H1 (cell line): ENCODE measurements at regions not wholly inside any gene's neighbourhood (a gene's known extent, or its start where the extent isn't known, plus 50 kb on each side); places are given as distances from the start of the nearest gene placed in this dataset.

Source experiments
- CTCF ChIA-PET: fragments of 300-600 bp; sonication (Branson Sonifier 250); formaldehyde crosslinking; loops from one replicate; lab custom pipeline; 2021; ENCODE audit not compliant: partially characterized antibody; lab: Charles Lee
- POLR2A ChIA-PET: fragments of 300-600 bp; sonication (Branson Sonifier 250); formaldehyde crosslinking; loops from one replicate; lab custom pipeline; 2021; ENCODE audit warnings: inconsistent platforms; ENCODE audit not compliant: partially characterized antibody; lab: Charles Lee
- DNase-seq, 2 experiments: peaks; one replicate each; pipeline versions ENCODE4 v3.0.0 to v3.0.0-alpha.2; 2010 to 2022; ENCODE audit warnings: low spot score in 2 of 2, low read depth in 1 of 2, mixed read lengths in 1 of 2
- FAIRE-seq: peaks from 2 replicates; lab custom pipeline; 2011; peaks lifted over from hg19 to GRCh38; lab: Jason Lieb, UNC
- H2AFZ ChIP-seq: 2 replicates; pipeline ENCODE4 v1.8.1; 2012; ENCODE audit warnings: low read length, inconsistent platforms
- H2AK5ac ChIP-seq: 2 replicates; pipeline ENCODE4 v1.6.1; 2013; ENCODE audit warnings: low read depth, low read length
- H2BK120ac ChIP-seq: replicated peaks from 2 replicates; pipeline ENCODE3; 2013; ENCODE audit warnings: low read depth, low read length, inconsistent platforms
- H2BK12ac ChIP-seq: 2 replicates; pipeline ENCODE4 v1.6.1; 2013; ENCODE audit warnings: low read depth, low read length
- H2BK15ac ChIP-seq: 2 replicates; pipeline ENCODE4 v1.6.1; 2013; ENCODE audit warnings: low read length
- H2BK20ac ChIP-seq: 2 replicates; pipeline ENCODE4 v1.6.1; 2013; ENCODE audit warnings: low read length
- H2BK5ac ChIP-seq: 2 replicates; pipeline ENCODE4 v1.6.1; 2013; ENCODE audit warnings: low read depth, low read length
- H3K14ac ChIP-seq: 2 replicates; pipeline ENCODE4 v1.6.1; 2013; ENCODE audit warnings: inconsistent platforms; ENCODE audit not compliant: insufficient read length
- H3K18ac ChIP-seq: 2 replicates; pipeline ENCODE4 v1.6.1; 2013; ENCODE audit warnings: low read length; ENCODE audit errors: extremely low read depth
- H3K23ac ChIP-seq: 2 replicates; pipeline ENCODE4 v1.6.1; 2013; ENCODE audit warnings: inconsistent platforms; ENCODE audit not compliant: insufficient read length
- H3K23me2 ChIP-seq: 2 replicates; pipeline ENCODE4 v1.6.1; 2013; ENCODE audit warnings: low read depth, low read length
- H3K27ac ChIP-seq: 2 replicates; pipeline ENCODE4 v1.6.1; 2011; ENCODE audit warnings: low read depth, low read length, inconsistent platforms
- H3K27me3 ChIP-seq, 4 experiments: replicated peaks in 1 of 4; 1 replicate in 1 of 4; 2 replicates in 3 of 4; pipeline versions ENCODE4 v1.6.1 to v1.8.1; 2011 to 2013; ENCODE audit warnings: low read length in 3 of 4, mild to moderate bottlenecking in 3 of 4, inconsistent platforms in 2 of 4, mixed read lengths in 2 of 4, moderate library complexity in 1 of 4; ENCODE audit not compliant: control insufficient read depth in 3 of 4, insufficient read depth in 3 of 4; ENCODE audit errors: extremely low read depth in 1 of 4
- H3K36me3 ChIP-seq, 4 experiments: 2 replicates each; pipeline versions ENCODE4 v1.6.1 to v1.8.1; 2011 to 2013; ENCODE audit warnings: mild to moderate bottlenecking in 4 of 4, low read length in 3 of 4, moderate library complexity in 2 of 4, control low read depth in 1 of 4, inconsistent platforms in 1 of 4; ENCODE audit not compliant: insufficient read depth in 4 of 4, control insufficient read depth in 2 of 4
- H3K4ac ChIP-seq: replicated peaks from 2 replicates; pipeline ENCODE3; 2013; ENCODE audit warnings: low read length, low read depth, mixed read lengths, inconsistent platforms; ENCODE audit not compliant: insufficient read length
- H3K4me1 ChIP-seq, 4 experiments: replicated peaks in 1 of 4; 1 replicate in 1 of 4; 2 replicates in 3 of 4; pipeline versions ENCODE4 v1.6.1 to v1.8.1; 2011 to 2013; ENCODE audit warnings: low read length in 3 of 4, inconsistent platforms in 2 of 4, mixed read lengths in 1 of 4; ENCODE audit not compliant: insufficient read depth in 4 of 4, control insufficient read depth in 3 of 4
- H3K4me2 ChIP-seq, 2 experiments: 2 replicates each; pipeline versions ENCODE4 v1.6.1 to v1.8.1; 2011 to 2013; ENCODE audit warnings: low read depth in 2 of 2, low read length in 2 of 2, control low read depth in 1 of 2, inconsistent platforms in 1 of 2, mild to moderate bottlenecking in 1 of 2; ENCODE audit not compliant: insufficient read depth in 1 of 2
- H3K4me3 ChIP-seq, 4 experiments: fragments of 200-600, 300-600 bp in 1 of 4; sonication (generic), shearing (Covaris generic), sonication (Bioruptor Twin) in 1 of 4; 2 replicates each; pipeline versions ENCODE4 v1.5.1 to v1.8.1; 2011 to 2016; ENCODE audit warnings: low read length in 4 of 4, low read depth in 3 of 4, control low read depth in 2 of 4, inconsistent platforms in 2 of 4, mild to moderate bottlenecking in 2 of 4, mixed read lengths in 1 of 4, moderate library complexity in 1 of 4; ENCODE audit not compliant: insufficient read depth in 2 of 4; ENCODE audit errors: extremely low read depth in 1 of 4
- H3K56ac ChIP-seq: replicated peaks from 2 replicates; pipeline ENCODE3; 2013; ENCODE audit warnings: low read depth, mild to moderate bottlenecking, mixed read lengths, low read length, inconsistent platforms; ENCODE audit not compliant: insufficient read length
- H3K79me1 ChIP-seq: 2 replicates; pipeline ENCODE4 v1.6.1; 2013; ENCODE audit warnings: low read depth, low read length, control low read depth
- H3K79me2 ChIP-seq, 2 experiments: 2 replicates each; pipeline versions ENCODE4 v1.6.1 to v1.8.1; 2012 to 2013; ENCODE audit warnings: low read length in 2 of 2, mild to moderate bottlenecking in 2 of 2, inconsistent platforms in 1 of 2; ENCODE audit not compliant: insufficient read depth in 2 of 2, control insufficient read depth in 1 of 2
- H3K9ac ChIP-seq, 4 experiments: replicated peaks in 1 of 4; 1 replicate in 1 of 4; 2 replicates in 3 of 4; pipeline versions ENCODE4 v1.6.1 to v1.8.1; 2011 to 2013; ENCODE audit warnings: low read depth in 3 of 4, low read length in 3 of 4, control low read depth in 2 of 4, mild to moderate bottlenecking in 2 of 4, moderate library complexity in 2 of 4, inconsistent platforms in 1 of 4; ENCODE audit errors: extremely low read depth in 1 of 4
- H3K9me3 ChIP-seq, 2 experiments: 2 replicates each; pipeline versions ENCODE4 v1.6.1 to v1.8.1; 2012 to 2013; ENCODE audit warnings: mild to moderate bottlenecking in 2 of 2, moderate library complexity in 2 of 2, control low read depth in 1 of 2, inconsistent platforms in 1 of 2, low read depth in 1 of 2, low read length in 1 of 2, mixed read lengths in 1 of 2; ENCODE audit not compliant: insufficient read depth in 2 of 2
- H4K20me1 ChIP-seq, 2 experiments: replicated peaks in 1 of 2; 2 replicates each; pipeline versions ENCODE3 to v1.8.1; 2011 to 2013; ENCODE audit warnings: inconsistent platforms in 2 of 2, low read length in 2 of 2, mild to moderate bottlenecking in 1 of 2; ENCODE audit not compliant: insufficient read depth in 2 of 2, control insufficient read depth in 1 of 2
- H4K5ac ChIP-seq: 2 replicates; pipeline ENCODE4 v1.6.1; 2013; ENCODE audit warnings: low read length, low read depth, mixed read lengths, inconsistent platforms; ENCODE audit not compliant: insufficient read length
- H4K8ac ChIP-seq: 2 replicates; pipeline ENCODE4 v1.8.0; 2013; ENCODE audit warnings: mild to moderate bottlenecking, moderate library complexity, low read length, inconsistent platforms; ENCODE audit not compliant: insufficient read depth; ENCODE audit errors: extremely low read depth
- H4K91ac ChIP-seq: replicated peaks from 2 replicates; pipeline ENCODE3; 2013; ENCODE audit warnings: low read length, mixed read lengths, inconsistent platforms; ENCODE audit not compliant: insufficient read length
- BRCA1 ChIP-seq: IDR thresholded peaks from 2 replicates; pipeline ENCODE4 v1.6.1; 2012; ENCODE audit warnings: low read depth, low read length, improper control_type of control experiment
- GABPA ChIP-seq: IDR thresholded peaks from 2 replicates; pipeline ENCODE4 v1.6.1; 2011; ENCODE audit warnings: mild to moderate bottlenecking, low read length, moderate library complexity, borderline replicate concordance; ENCODE audit not compliant: insufficient read depth
- HDAC2 ChIP-seq, 2 experiments: fragments of 300-600 bp in 1 of 2; sonication (generic) in 1 of 2; IDR thresholded peaks; 2 replicates each; pipeline ENCODE4 v1.6.1; 2011 to 2012; ENCODE audit warnings: low read depth in 2 of 2, low read length in 2 of 2, mild to moderate bottlenecking in 2 of 2, moderate library complexity in 2 of 2, borderline replicate concordance in 1 of 2, inconsistent platforms in 1 of 2
- JUND ChIP-seq: IDR thresholded peaks from 2 replicates; pipeline ENCODE4 v1.6.1; 2011; ENCODE audit warnings: mild to moderate bottlenecking, improper control_type of control experiment, low read length
- RBBP5 ChIP-seq: IDR thresholded peaks from 2 replicates; pipeline ENCODE4 v1.7.1; 2012; ENCODE audit warnings: low read depth, mild to moderate bottlenecking, inconsistent platforms, low read length, moderate library complexity, borderline replicate concordance
- RNF2 ChIP-seq: fragments of 200-900, 300-1000 bp; sonication (generic); IDR thresholded peaks from 2 replicates; pipeline ENCODE4 v1.7.1; 2016; ENCODE audit warnings: borderline replicate concordance, low read depth, mild to moderate bottlenecking, antibody characterized with exemption, low read length; ENCODE audit not compliant: poor library complexity, severe bottlenecking; ENCODE audit errors: missing control alignments
- SAP30 ChIP-seq: fragments of 300-600 bp; sonication (generic); IDR thresholded peaks from 2 replicates; pipeline ENCODE4 v1.7.1; 2012; ENCODE audit warnings: low read length, moderate library complexity, mild to moderate bottlenecking, inconsistent platforms; ENCODE audit not compliant: insufficient read depth, insufficient replicate concordance
- TAF1 ChIP-seq: IDR thresholded peaks from 2 replicates; pipeline ENCODE4 v1.6.1; 2011; ENCODE audit warnings: mild to moderate bottlenecking, low read depth, low read length
- TEAD4 ChIP-seq: IDR thresholded peaks from 2 replicates; pipeline ENCODE4 v1.6.1; 2012; ENCODE audit warnings: low read depth, low read length, inconsistent platforms, mixed read lengths
- ZNF274 ChIP-seq: IDR thresholded peaks from 2 replicates; pipeline ENCODE4 v1.7.0; 2012; ENCODE audit warnings: low read length, borderline replicate concordance; ENCODE audit errors: extremely low read depth
- WGBS, 2 experiments: shearing (Covaris generic) in 1 of 2; methylation state at CpG; one replicate each; pipeline versions ENCODE4 v1.1.6 to v1.1.7; 2013 to 2015; ENCODE audit warnings: low lambda C conversion rate in 2 of 2, mixed read lengths in 2 of 2, inconsistent platforms in 1 of 2, low coverage in 1 of 2, missing lambda C conversion rate in 1 of 2; ENCODE audit not compliant: insufficient replicate concordance in 2 of 2, insufficient coverage in 1 of 2, insufficient read length in 1 of 2; ENCODE audit errors: extremely low coverage in 1 of 2, missing lambda C conversion rate in 1 of 2; 5-methylcytosine and 5-hydroxymethylcytosine counted together
- TF ChIP-seq, protein P1 (sequence below): IDR thresholded peaks from 2 replicates; pipeline ENCODE4 v1.6.1; 2012; ENCODE audit warnings: low read length, inconsistent platforms
- TF ChIP-seq, protein P2 (sequence below): IDR thresholded peaks from 2 replicates; pipeline ENCODE4 v1.6.1; 2011; ENCODE audit warnings: low read depth, mild to moderate bottlenecking, low read length; ENCODE audit not compliant: insufficient read depth

DNA sequence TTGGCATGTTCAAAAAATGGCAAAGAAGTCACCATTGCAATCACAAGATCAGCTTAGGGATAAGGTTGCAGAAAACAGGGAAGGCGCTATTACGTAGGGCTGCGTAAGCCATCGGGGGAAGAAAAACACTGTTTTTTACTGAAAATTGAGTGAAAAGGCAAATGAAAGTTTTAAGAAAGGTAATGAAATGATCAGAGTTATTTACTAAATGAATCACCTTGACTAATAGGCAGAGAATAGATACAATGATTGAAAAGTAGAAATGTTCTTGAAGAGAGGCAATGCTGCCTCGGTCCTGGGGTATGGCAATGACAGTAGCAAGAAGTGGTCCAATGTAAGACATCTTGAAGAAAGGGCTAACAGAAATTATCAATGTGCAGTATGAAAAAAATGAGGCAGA lies 1227.8 kb upstream of the ZEB2 start:
- H3K23me2 ChIP-seq: no peaks in the 10 kb centered on the region
- no peak overlapping the region for H3K27ac ChIP-seq
- H3K79me1 ChIP-seq: no peaks in the 10 kb centered on the region
- no peaks in the 10 kb centered on the region for H3K36me3 ChIP-seq
- H3K56ac ChIP-seq: no peak overlapping the region
- H2BK120ac ChIP-seq: no peak overlapping the region
- 98% methylated on average over 5 of the region's 5 CpGs; no CpG with 5 or more reads in 1 of the 2 experiments for WGBS, 2 experiments
- FAIRE-seq (no peak), DNase-seq (no peak)
- ChIA-PET CTCF (no interaction called here), POLR2A (no interaction called here)
- H3K23ac ChIP-seq: no peak overlapping the region
- H2AK5ac ChIP-seq: no peak overlapping the region
- no peak overlapping the region for H3K9ac ChIP-seq
- H4K8ac ChIP-seq: no peak overlapping the region
- no peak overlapping the region for H3K14ac ChIP-seq
- no peak overlapping the region for H2BK12ac ChIP-seq
- H3K27me3 ChIP-seq: no peaks in the 10 kb centered on the region
- peaks cover 0 to 9% (median 2%) of the 10 kb centered on the region in 4 experiments; a peak in 2 of 7 replicates for H3K4me1 ChIP-seq
- no peaks in the 10 kb centered on the region for H3K79me2 ChIP-seq
- H2AFZ ChIP-seq: no peak overlapping the region
- H3K18ac ChIP-seq: no peak overlapping the region
- no peak overlapping the region for H2BK20ac ChIP-seq
- no peak overlapping the region for H2BK5ac ChIP-seq
- H4K91ac ChIP-seq: no peak overlapping the region
- no peak overlapping the region for H4K5ac ChIP-seq
- H2BK15ac ChIP-seq: no peak overlapping the region
- no peaks in the 10 kb centered on the region for H4K20me1 ChIP-seq
- H3K9me3 ChIP-seq: no peaks in the 10 kb centered on the region
- no peak overlapping the region for H3K4ac ChIP-seq
- H3K4me3 ChIP-seq: no peak overlapping the region
- H3K4me2 ChIP-seq: no peak overlapping the region
- TF ChIP-seq HDAC2 (IDR thresholded peaks at IDR 0.05; ENCODE audit: borderline replicate concordance in 1 of 2, low read depth in 2 of 2, low read length in 2 of 2): no peak
- no peak for TF ChIP-seq ZNF274
- TF ChIP-seq, protein P1, sequence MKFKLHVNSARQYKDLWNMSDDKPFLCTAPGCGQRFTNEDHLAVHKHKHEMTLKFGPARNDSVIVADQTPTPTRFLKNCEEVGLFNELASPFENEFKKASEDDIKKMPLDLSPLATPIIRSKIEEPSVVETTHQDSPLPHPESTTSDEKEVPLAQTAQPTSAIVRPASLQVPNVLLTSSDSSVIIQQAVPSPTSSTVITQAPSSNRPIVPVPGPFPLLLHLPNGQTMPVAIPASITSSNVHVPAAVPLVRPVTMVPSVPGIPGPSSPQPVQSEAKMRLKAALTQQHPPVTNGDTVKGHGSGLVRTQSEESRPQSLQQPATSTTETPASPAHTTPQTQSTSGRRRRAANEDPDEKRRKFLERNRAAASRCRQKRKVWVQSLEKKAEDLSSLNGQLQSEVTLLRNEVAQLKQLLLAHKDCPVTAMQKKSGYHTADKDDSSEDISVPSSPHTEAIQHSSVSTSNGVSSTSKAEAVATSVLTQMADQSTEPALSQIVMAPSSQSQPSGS: no peak
- TF ChIP-seq TAF1: no peak
- TF ChIP-seq TEAD4: no peak
- no peak for TF ChIP-seq GABPA
- TF ChIP-seq JUND: no peak
- TF ChIP-seq, protein P2, sequence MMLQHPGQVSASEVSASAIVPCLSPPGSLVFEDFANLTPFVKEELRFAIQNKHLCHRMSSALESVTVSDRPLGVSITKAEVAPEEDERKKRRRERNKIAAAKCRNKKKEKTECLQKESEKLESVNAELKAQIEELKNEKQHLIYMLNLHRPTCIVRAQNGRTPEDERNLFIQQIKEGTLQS: no peak
- TF ChIP-seq RNF2: no peak
- TF ChIP-seq SAP30: no peak
- no peak for TF ChIP-seq RBBP5
- no peak for TF ChIP-seq BRCA1
